ENCODE measurements at regions not wholly inside any gene's neighbourhood (a gene's known extent, or its start where the extent isn't known, plus 50 kb on each side); places are given as distances from the start of the nearest gene placed in this dataset.

DNA sequence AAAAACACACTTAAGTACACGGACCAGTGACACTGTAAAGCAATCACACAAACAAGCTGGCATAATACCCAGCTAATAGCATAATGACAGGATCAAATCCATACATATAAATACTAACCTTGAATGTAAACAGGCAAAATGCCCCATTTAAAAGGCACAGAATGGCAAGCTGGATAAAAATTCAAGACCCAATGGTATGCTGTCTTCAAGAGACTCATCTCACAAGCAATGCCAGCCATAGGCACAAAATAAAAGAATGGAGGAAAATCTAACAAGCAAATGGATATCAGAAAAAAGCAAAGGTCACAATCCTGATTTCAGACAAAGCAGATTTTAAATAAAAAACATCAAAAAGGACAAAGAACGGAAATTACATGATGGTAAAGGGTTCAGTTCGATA, 79.1 kb upstream of the PTGFR start:
- in situ Hi-C loops (cut with MboI; ENCODE audit: low sequenced_read_pairs, unreplicated experiment), result no loop called here
- no peak for TF ChIP-seq CTCF (IDR thresholded peaks at IDR 0.05; ENCODE audit: borderline replicate concordance, control extremely low read depth, extremely low read depth, insufficient read depth, missing control alignments)
- no peak for DNase-seq (ENCODE audit: low spot score)

DNA sequence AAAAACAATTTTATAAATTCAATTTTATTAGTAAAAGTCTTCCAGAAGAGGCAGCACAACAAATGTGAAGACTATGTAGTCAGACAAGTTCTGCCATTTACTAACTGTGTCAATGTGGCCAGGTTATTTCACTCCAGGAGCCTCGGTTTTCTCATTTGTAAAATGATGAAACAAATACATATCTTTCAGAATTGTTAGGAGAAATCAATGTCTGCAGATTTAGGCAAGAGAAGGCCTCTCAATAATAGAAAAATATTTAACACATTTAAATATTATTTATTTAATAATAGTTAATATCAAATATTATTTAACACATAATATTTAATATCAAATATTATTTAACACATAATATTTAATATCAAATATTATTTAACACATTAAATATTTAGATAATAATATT, 75.6 kb upstream of the PTGFR start:
- in situ Hi-C loops (cut with MboI; ENCODE audit: low sequenced_read_pairs, unreplicated experiment), result no loop called here
- TF ChIP-seq CTCF (IDR thresholded peaks at IDR 0.05; ENCODE audit: borderline replicate concordance, control extremely low read depth, extremely low read depth, insufficient read depth, missing control alignments), result no peak
- no peak for DNase-seq (ENCODE audit: low spot score)

GRCh38 chr1:78419309-78419708, 71.5 kb upstream of the PTGFR start:
- no peak for DNase-seq (ENCODE audit: low spot score)
- TF ChIP-seq CTCF (IDR thresholded peaks at IDR 0.05; ENCODE audit: borderline replicate concordance, control extremely low read depth, extremely low read depth, insufficient read depth, missing control alignments), result no peak
- in situ Hi-C loops (cut with MboI; ENCODE audit: low sequenced_read_pairs, unreplicated experiment), result no loop called here

DNA sequence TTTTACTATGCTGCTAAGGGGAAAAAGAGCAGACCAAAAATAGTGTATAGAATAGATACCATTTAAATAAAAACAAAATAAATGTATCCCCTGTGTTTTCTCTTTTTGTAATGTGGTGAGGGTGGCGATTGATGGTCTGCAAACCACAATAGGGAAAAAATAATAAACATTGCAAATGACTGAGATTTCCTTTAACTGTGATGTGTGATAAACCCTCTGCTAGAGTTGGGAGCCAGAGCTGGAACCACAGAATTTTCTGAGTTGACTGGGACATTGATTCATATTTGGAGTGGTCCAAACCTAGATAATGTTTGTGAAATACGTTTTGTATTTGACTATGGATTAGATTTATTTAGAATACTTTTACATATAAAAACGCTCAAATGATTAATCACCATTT, 70.6 kb upstream of the PTGFR start:
- DNase-seq (ENCODE audit: low spot score), result no peak
- TF ChIP-seq CTCF (IDR thresholded peaks at IDR 0.05; ENCODE audit: borderline replicate concordance, control extremely low read depth, extremely low read depth, insufficient read depth, missing control alignments), result no peak
- in situ Hi-C loops (cut with MboI; ENCODE audit: low sequenced_read_pairs, unreplicated experiment), result no loop called here

DNA sequence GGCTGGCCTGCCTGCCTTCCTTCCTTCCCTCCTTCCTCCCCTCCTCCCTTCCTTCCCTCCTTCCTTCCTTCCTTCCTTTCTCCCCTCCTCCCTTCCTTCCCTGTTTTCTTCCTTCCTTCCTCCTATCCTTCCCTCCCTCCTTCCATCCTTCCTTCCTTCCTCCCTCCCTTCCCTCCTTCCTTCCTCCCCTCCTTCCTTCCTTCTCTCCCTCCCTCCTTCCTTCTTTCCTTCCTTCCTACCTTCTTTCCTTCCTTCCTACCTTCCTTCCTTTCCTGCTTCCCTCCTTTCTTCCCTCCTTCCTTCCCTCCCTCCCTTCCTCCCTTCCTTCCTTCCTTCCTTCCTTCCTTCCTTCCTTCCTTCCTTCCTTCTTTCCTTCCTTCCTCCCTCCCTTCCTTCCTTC, 70.1 kb upstream of the PTGFR start:
- TF ChIP-seq CTCF (IDR thresholded peaks at IDR 0.05; ENCODE audit: borderline replicate concordance, control extremely low read depth, extremely low read depth, insufficient read depth, missing control alignments), result no peak
- in situ Hi-C loops (cut with MboI; ENCODE audit: low sequenced_read_pairs, unreplicated experiment), result no loop called here
- DNase-seq (ENCODE audit: low spot score), result no peak

DNA sequence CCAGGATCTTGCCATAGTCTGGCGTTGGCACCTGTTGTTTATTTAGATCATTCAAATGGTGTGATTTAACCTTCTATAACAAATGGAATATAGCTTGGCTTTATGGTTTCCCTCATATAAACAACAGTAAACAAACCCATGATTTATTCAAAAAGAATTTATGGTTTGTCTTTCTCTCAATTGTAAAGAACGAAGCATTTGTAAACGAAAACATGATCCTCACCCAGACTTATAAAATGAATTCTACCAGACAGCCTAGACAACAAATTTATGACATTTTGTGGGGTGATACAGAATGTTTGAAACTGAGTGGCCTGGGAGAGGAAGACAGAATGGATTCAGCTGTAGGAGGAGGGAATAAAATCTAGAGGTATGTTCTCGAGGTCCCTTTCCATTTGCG, 66.1 kb upstream of the PTGFR start:
- DNase-seq (ENCODE audit: low spot score), result no peak
- in situ Hi-C loops (cut with MboI; ENCODE audit: low sequenced_read_pairs, unreplicated experiment), result no loop called here
- no peak for TF ChIP-seq CTCF (IDR thresholded peaks at IDR 0.05; ENCODE audit: borderline replicate concordance, control extremely low read depth, extremely low read depth, insufficient read depth, missing control alignments)

DNA sequence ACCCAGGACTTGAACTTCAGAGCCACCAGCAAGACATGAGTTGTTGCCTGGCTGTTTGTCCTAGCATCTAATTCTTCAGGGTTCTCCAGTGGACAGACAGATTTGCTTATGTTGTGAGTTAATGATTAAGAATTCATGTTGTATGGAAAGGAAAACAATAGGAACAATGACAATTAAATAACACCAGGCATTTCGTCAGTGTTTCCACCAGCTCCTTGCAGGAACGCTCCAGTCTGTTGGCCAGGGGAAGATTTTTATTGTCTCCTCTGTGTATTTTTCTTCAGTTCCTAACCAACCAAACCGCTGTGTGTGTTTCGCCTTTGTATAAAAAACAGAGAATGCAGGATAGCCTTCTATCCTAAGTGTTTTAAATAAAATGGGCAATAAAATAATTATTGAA, 64.4 kb upstream of the PTGFR start:
- no peak for DNase-seq (ENCODE audit: low spot score)
- TF ChIP-seq CTCF (IDR thresholded peaks at IDR 0.05; ENCODE audit: borderline replicate concordance, control extremely low read depth, extremely low read depth, insufficient read depth, missing control alignments), result no peak
- in situ Hi-C loops (cut with MboI; ENCODE audit: low sequenced_read_pairs, unreplicated experiment), result no loop called here

Measured in GM13976 (cell line).